H1 (cell line): ENCODE measurements at regions not wholly inside any gene's neighbourhood (a gene's known extent, or its start where the extent isn't known, plus 50 kb on each side); places are given as distances from the start of the nearest gene placed in this dataset.

ENCODE experiments used
- POLR2AphosphoS5 ChIP-seq: IDR thresholded peaks from 2 replicates; pipeline ENCODE4 v1.6.1; 2011; ENCODE audit warnings: low read depth, low read length
- TF ChIP-seq, protein P1 (sequence below), 3 experiments: IDR thresholded peaks; 1 replicate in 2 of 3; 2 replicates in 1 of 3; pipeline versions ENCODE4 v1.5.1 to v1.6.1; 2011; ENCODE audit warnings: low read length in 3 of 3, mild to moderate bottlenecking in 3 of 3, inconsistent platforms in 2 of 3, low read depth in 1 of 3, moderate library complexity in 1 of 3; ENCODE audit not compliant: insufficient read depth in 1 of 3; ENCODE audit errors: control extremely low read depth in 1 of 3
- TF ChIP-seq, protein P2 (sequence below): IDR thresholded peaks from 2 replicates; pipeline ENCODE4 v1.6.1; 2011; ENCODE audit warnings: low read depth, mild to moderate bottlenecking, low read length; ENCODE audit not compliant: insufficient read depth

DNA sequence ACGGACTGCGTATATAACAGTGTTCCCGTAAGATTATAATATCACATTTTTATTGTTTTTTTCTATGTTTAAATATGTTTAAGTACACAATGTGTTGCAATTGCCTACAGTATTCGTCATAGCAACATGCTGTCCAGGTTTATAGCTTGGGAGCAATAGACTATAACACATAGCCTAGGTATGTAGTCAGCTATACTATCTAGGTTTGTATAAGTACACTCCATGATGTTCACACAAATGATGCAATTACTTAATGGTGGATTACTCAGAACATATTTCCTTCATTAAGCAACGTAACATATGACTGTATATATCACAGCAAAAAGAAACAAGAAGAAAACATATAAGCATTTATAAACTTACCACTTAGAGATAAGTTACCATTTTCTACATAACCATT is 160.0 kb downstream of the CBLN1 start:
- TF ChIP-seq, protein P1, sequence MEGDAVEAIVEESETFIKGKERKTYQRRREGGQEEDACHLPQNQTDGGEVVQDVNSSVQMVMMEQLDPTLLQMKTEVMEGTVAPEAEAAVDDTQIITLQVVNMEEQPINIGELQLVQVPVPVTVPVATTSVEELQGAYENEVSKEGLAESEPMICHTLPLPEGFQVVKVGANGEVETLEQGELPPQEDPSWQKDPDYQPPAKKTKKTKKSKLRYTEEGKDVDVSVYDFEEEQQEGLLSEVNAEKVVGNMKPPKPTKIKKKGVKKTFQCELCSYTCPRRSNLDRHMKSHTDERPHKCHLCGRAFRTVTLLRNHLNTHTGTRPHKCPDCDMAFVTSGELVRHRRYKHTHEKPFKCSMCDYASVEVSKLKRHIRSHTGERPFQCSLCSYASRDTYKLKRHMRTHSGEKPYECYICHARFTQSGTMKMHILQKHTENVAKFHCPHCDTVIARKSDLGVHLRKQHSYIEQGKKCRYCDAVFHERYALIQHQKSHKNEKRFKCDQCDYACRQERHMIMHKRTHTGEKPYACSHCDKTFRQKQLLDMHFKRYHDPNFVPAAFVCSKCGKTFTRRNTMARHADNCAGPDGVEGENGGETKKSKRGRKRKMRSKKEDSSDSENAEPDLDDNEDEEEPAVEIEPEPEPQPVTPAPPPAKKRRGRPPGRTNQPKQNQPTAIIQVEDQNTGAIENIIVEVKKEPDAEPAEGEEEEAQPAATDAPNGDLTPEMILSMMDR (IDR thresholded peaks at IDR 0.05; ENCODE audit: control extremely low read depth in 1 of 3, insufficient read depth in 1 of 3, low read depth in 1 of 3, low read length in 3 of 3): no peak
- TF ChIP-seq POLR2AphosphoS5: no peak
- TF ChIP-seq, protein P2, sequence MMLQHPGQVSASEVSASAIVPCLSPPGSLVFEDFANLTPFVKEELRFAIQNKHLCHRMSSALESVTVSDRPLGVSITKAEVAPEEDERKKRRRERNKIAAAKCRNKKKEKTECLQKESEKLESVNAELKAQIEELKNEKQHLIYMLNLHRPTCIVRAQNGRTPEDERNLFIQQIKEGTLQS: no peak
